WI38 (cell line): ENCODE measurements at regions not wholly inside any gene's neighbourhood (a gene's known extent, or its start where the extent isn't known, plus 50 kb on each side); places are given as distances from the start of the nearest gene placed in this dataset.

Experiments used
- H3K4me3 ChIP-seq: 2 replicates; pipeline ENCODE4 v1.5.1; 2011; ENCODE audit warnings: low read depth, mild to moderate bottlenecking, control low read depth, low read length
- TF ChIP-seq, protein P1 (sequence below): IDR thresholded peaks from 2 replicates; pipeline ENCODE4 v1.5.1; 2012; ENCODE audit warnings: low read depth, mild to moderate bottlenecking, control low read depth, low read length

DNA sequence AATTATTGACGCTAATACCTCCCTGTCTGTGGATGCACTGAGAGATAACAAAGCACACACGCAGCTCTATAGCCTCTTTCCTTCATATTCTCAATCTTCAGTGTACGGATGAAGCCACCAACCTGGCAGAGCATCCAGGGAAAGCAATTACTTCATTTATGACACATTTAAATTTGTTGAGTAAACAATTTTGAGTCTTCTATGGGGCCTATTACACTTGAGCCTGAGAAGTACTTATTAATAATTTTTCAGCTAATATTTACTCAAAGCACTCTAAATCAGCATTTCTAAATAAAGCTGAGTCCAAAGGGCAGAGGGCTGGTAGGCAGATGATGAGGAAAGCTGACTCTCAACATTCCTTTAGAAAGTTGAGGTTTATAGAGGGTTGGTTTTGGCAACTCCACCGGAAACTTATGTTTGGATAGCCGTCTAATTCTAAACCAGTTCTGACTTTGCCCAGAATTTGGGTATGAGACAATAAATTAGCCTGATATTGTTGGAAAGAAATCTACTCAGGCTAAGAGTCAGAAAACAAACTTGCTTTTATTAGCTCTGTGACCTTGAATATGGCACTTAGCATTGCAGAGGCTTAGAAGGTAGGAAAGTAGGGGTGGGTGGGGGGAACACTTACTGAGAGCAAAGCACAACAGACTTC is 643.5 kb downstream of the CDH11 start:
- no peak overlapping the region for H3K4me3 ChIP-seq
- TF ChIP-seq, protein P1, sequence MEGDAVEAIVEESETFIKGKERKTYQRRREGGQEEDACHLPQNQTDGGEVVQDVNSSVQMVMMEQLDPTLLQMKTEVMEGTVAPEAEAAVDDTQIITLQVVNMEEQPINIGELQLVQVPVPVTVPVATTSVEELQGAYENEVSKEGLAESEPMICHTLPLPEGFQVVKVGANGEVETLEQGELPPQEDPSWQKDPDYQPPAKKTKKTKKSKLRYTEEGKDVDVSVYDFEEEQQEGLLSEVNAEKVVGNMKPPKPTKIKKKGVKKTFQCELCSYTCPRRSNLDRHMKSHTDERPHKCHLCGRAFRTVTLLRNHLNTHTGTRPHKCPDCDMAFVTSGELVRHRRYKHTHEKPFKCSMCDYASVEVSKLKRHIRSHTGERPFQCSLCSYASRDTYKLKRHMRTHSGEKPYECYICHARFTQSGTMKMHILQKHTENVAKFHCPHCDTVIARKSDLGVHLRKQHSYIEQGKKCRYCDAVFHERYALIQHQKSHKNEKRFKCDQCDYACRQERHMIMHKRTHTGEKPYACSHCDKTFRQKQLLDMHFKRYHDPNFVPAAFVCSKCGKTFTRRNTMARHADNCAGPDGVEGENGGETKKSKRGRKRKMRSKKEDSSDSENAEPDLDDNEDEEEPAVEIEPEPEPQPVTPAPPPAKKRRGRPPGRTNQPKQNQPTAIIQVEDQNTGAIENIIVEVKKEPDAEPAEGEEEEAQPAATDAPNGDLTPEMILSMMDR = no peak

GRCh38 chr16:64475627-64476351 is 646.1 kb downstream of the CDH11 start:
- H3K4me3 ChIP-seq = no peak overlapping the region
- TF ChIP-seq, protein P1 = no peak

- no peak overlapping the region for H3K4me3 ChIP-seq
- TF ChIP-seq, protein P1 = no peak
These were observed 650.9 kb downstream of the CDH11 start for GRCh38 chr16:64470916-64471315.

DNA sequence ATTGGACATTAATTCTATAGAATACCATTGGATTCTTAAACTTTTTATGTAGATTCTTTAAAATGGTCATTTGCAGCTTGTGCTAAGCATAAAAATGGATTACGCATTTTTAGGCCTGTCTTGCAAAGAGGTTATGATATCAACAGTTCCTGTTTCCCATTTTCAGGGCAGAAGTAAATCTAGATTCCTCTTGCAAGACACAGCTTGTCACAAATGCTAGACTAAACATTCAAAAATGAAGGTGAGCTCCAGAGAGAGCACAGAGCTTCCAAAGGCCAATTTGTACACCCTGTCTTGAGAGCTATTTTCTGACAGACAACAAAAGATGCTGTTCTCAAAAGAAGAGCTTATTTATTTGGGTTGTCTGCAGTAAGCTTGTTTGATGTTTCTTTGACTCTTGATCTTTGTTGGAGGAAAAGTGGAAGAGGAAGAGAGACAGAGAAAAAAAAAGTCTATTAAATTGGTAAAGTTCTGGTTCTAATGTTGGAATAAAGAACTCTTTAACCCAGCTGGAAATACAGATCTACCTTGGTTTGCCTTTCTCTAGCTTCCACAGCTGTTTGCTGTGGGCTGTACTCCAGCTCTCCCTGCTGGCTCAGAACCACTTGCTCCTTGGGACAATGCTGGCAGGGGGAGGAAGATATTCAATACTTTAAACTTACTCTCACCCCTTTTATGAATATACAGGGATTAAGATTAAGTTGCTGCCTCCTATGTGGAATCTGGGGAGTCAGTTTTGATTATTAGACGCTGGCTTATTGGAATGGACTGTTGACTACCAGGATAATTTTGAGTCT is 651.8 kb downstream of the CDH11 start:
- TF ChIP-seq, protein P1 = no peak
- no peak overlapping the region for H3K4me3 ChIP-seq

- H3K4me3 ChIP-seq = no peak overlapping the region
- TF ChIP-seq, protein P1 = no peak
These were observed 652.5 kb downstream of the CDH11 start for GRCh38 chr16:64469351-64469750.

DNA sequence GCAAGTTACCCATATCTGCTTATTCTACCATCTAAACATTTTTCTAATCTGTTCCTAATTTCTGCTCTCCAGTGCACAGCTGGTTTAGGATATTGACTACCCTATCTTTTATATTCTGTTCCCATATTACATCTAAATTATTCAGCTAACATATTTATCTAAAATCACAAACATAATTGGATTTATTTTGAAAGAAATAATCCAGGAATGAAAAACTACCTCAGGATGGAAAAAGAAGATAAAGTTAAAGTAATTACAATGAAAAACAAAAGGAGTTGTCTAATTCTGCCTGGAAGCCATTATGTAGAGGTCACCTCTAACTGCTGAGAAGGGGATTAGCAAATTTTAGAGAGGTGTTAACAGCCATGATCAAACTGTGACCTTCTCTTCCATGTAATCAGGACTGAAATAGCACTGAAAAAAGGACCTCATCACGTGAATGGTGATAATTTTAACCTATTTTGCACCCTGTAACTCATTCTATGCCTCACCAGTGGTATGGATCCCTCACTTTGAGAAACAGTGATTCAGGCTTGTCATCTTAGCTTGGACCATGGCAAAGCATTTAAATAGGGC is 653.3 kb downstream of the CDH11 start:
- TF ChIP-seq, protein P1 = no peak
- no peak overlapping the region for H3K4me3 ChIP-seq
